Fibroblast of lung (primary cell): ENCODE measurements at regions not wholly inside any gene's neighbourhood (a gene's known extent, or its start where the extent isn't known, plus 50 kb on each side); places are given as distances from the start of the nearest gene placed in this dataset.

Experiments
- CTCF ChIP-seq, 2 donors: IDR thresholded peaks in 1 of 2; conservative IDR thresholded peaks in 1 of 2; 1 replicate in 1 of 2; 2 replicates in 1 of 2; pipeline ENCODE4 v1.5.1; 2011 to 2012; ENCODE audit warnings: low read length in 2 of 2, control low read depth in 1 of 2, inconsistent platforms in 1 of 2, low read depth in 1 of 2, mild to moderate bottlenecking in 1 of 2
- EZH2 ChIP-seq: IDR thresholded peaks from 2 replicates; pipeline ENCODE4 v1.5.1; 2012; ENCODE audit warnings: low read length, control low read depth, mild to moderate bottlenecking; ENCODE audit errors: missing control alignments

- TF ChIP-seq CTCF (conservative IDR thresholded peaks at IDR 0.05 in 1 of 2, IDR thresholded peaks at IDR 0.05 in 1 of 2; ENCODE audit: low read depth in 1 of 2, low read length in 2 of 2) (no peak), EZH2 (no peak)
These were observed 986.6 kb downstream of the ZPLD1 start for GRCh38 chr3:103421460-103421859.
